ENCODE measurements at regions not wholly inside any gene's neighbourhood (a gene's known extent, or its start where the extent isn't known, plus 50 kb on each side); places are given as distances from the start of the nearest gene placed in this dataset.

- no peaks in the 10 kb centered on the region for H3K9me3 Mint-ChIP-seq
- no peak overlapping the region for H3K4me3 Mint-ChIP-seq
- H3K27me3 ChIP-seq (ENCODE audit: control insufficient read depth, insufficient read depth, low read length, poor library complexity, severe bottlenecking) = no peaks in the 10 kb centered on the region
- H3K4me3 ChIP-seq (ENCODE audit: low read length) = no peak overlapping the region
- no peak for DNase-seq
- TF ChIP-seq CTCF (conservative IDR thresholded peaks at IDR 0.05) = no peak
- H3K4me1 ChIP-seq (ENCODE audit: control insufficient read depth, insufficient read depth, low read length) = no peaks in the 10 kb centered on the region
- no peak overlapping the region for H3K27ac ChIP-seq (ENCODE audit: low read depth, low read length)
- no peak overlapping the region for H3K9ac ChIP-seq (ENCODE audit: extremely low read depth, low read length, poor library complexity, severe bottlenecking)
- H3K27ac Mint-ChIP-seq = no peak overlapping the region
- H3K9me3 ChIP-seq (ENCODE audit: control insufficient read depth, low read length) = no peaks in the 10 kb centered on the region
- peaks cover 3% of the 10 kb centered on the region for H3K27me3 Mint-ChIP-seq (ENCODE audit: insufficient read depth)
- H3K36me3 ChIP-seq (ENCODE audit: control insufficient read depth, insufficient read depth, low read length) = no peaks in the 10 kb centered on the region
- H3K4me1 Mint-ChIP-seq = peaks cover 12% of the 10 kb centered on the region
- no peaks in the 10 kb centered on the region for H3K36me3 Mint-ChIP-seq (ENCODE audit: low read depth)
Measured at GRCh38 chr7:54342458-54342857, 199.7 kb upstream of the VSTM2A start.

GRCh38 chr7:54343511-54343910, 198.7 kb upstream of the VSTM2A start:
- Mint-ChIP-seq H3K27ac (no peak overlapping the region), H3K36me3 (ENCODE audit: low read depth) (no peaks in the 10 kb centered on the region), H3K4me3 (no peak overlapping the region), H3K9me3 (no peaks in the 10 kb centered on the region), H3K4me1 (peaks cover 12% of the 10 kb centered on the region), H3K27me3 (ENCODE audit: insufficient read depth) (peaks cover 3% of the 10 kb centered on the region)
- Histone ChIP-seq H3K27me3 (ENCODE audit: control insufficient read depth, insufficient read depth, low read length, poor library complexity, severe bottlenecking) (no peaks in the 10 kb centered on the region), H3K4me1 (ENCODE audit: control insufficient read depth, insufficient read depth, low read length) (no peaks in the 10 kb centered on the region), H3K4me3 (ENCODE audit: low read length) (no peak overlapping the region), H3K27ac (ENCODE audit: low read depth, low read length) (no peak overlapping the region), H3K9me3 (ENCODE audit: control insufficient read depth, low read length) (no peaks in the 10 kb centered on the region), H3K9ac (ENCODE audit: extremely low read depth, low read length, poor library complexity, severe bottlenecking) (no peak overlapping the region), H3K36me3 (ENCODE audit: control insufficient read depth, insufficient read depth, low read length) (no peaks in the 10 kb centered on the region)
- TF ChIP-seq CTCF (conservative IDR thresholded peaks at IDR 0.05) = no peak
- DNase-seq = no peak
- WGBS, 2 experiments (ENCODE audit: insufficient coverage in 1 of 2, insufficient read length in 1 of 2) = 94 to 98% methylated on average over 7 to 9 of the region's 9 CpGs

DNA sequence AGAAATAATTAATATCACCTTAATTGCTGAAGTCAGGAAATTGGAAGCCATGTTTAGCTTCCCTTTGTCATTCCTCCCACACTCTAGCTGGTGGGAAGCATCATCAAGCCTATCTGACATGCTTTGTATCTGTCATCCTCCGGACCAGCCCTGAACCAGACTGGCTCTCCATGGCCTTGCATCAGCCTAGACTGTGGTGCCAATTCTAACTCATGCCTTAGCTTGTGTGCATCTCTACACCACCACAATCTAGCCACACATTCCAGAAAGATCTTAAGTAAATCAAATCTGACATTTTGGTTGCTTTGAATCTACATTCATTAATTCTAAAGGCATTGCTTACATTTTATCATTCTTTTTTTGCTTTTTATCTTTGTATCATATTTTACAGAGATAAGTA, 196.4 kb upstream of the VSTM2A start:
- Mint-ChIP-seq H3K4me1 (peaks cover 12% of the 10 kb centered on the region), H3K27ac (no peak overlapping the region), H3K9me3 (no peaks in the 10 kb centered on the region), H3K4me3 (no peak overlapping the region), H3K36me3 (ENCODE audit: low read depth) (no peaks in the 10 kb centered on the region), H3K27me3 (ENCODE audit: insufficient read depth) (peaks cover 3% of the 10 kb centered on the region)
- no peaks in the 10 kb centered on the region for H3K4me1 ChIP-seq (ENCODE audit: control insufficient read depth, insufficient read depth, low read length)
- no peak overlapping the region for H3K4me3 ChIP-seq (ENCODE audit: low read length)
- H3K27ac ChIP-seq (ENCODE audit: low read depth, low read length) = no peak overlapping the region
- no peak for DNase-seq
- 82 to 83% methylated on average over 1 of the region's 1 CpG for WGBS, 2 experiments (ENCODE audit: insufficient coverage in 1 of 2, insufficient read length in 1 of 2)
- no peaks in the 10 kb centered on the region for H3K27me3 ChIP-seq (ENCODE audit: control insufficient read depth, insufficient read depth, low read length, poor library complexity, severe bottlenecking)
- H3K9me3 ChIP-seq (ENCODE audit: control insufficient read depth, low read length) = no peaks in the 10 kb centered on the region
- no peaks in the 10 kb centered on the region for H3K36me3 ChIP-seq (ENCODE audit: control insufficient read depth, insufficient read depth, low read length)
- no peak overlapping the region for H3K9ac ChIP-seq (ENCODE audit: extremely low read depth, low read length, poor library complexity, severe bottlenecking)
- no peak for TF ChIP-seq CTCF (conservative IDR thresholded peaks at IDR 0.05)

Measured in endodermal cell (in vitro differentiated cells).